Stimulated activated CD8-positive, alpha-beta memory T cell treated with anti-CD3 and anti-CD28 coated beads, Interleukin-12 subunit alpha, Interleukin-12 subunit beta, amount 100 ng/mL, for 1 hour (primary cell): ENCODE measurements at regions not wholly inside any gene's neighbourhood (a gene's known extent, or its start where the extent isn't known, plus 50 kb on each side); places are given as distances from the start of the nearest gene placed in this dataset.

Experiments
- DNase-seq: peaks from one replicate; pipeline ENCODE4 v3.0.0-alpha.2; 2020; ENCODE audit warnings: low read depth

- DNase-seq, result no peak
Observed at GRCh38 chr15:39451871-39452270, 129.0 kb upstream of the THBS1 start.

GRCh38 chr15:39453620-39454019 lies 127.3 kb upstream of the THBS1 start:
- no peak for DNase-seq

GRCh38 chr15:39454189-39454986 lies 126.5 kb upstream of the THBS1 start:
- DNase-seq, result no peak

GRCh38 chr15:39455471-39455991 lies 125.3 kb upstream of the THBS1 start:
- DNase-seq, result no peak

GRCh38 chr15:39456159-39456558 lies 124.7 kb upstream of the THBS1 start:
- DNase-seq, result no peak

- no peak for DNase-seq
Observed at GRCh38 chr15:39456582-39457330, 124.1 kb upstream of the THBS1 start.

GRCh38 chr15:39458131-39458530 lies 122.7 kb upstream of the THBS1 start:
- DNase-seq, result no peak

- no peak for DNase-seq
Observed at GRCh38 chr15:39459548-39459947, 121.3 kb upstream of the THBS1 start.

- no peak for DNase-seq
Observed at GRCh38 chr15:39460748-39461147, 120.1 kb upstream of the THBS1 start.

- DNase-seq, result no peak
Observed at GRCh38 chr15:39461536-39462130, 119.2 kb upstream of the THBS1 start.

GRCh38 chr15:39462691-39463090 lies 118.2 kb upstream of the THBS1 start:
- no peak for DNase-seq

- DNase-seq, result no peak
Observed at GRCh38 chr15:39465843-39466749, 114.8 kb upstream of the THBS1 start.

- no peak for DNase-seq
Observed at GRCh38 chr15:39466750-39467105, 114.2 kb upstream of the THBS1 start.

- DNase-seq, result no peak
Observed at GRCh38 chr15:39468331-39468730, 112.5 kb upstream of the THBS1 start.

- no peak for DNase-seq
Observed at GRCh38 chr15:39468828-39469227, 112.1 kb upstream of the THBS1 start.

GRCh38 chr15:39471785-39472574 lies 108.9 kb upstream of the THBS1 start:
- DNase-seq, result no peak

GRCh38 chr15:39472621-39473297 lies 108.1 kb upstream of the THBS1 start:
- DNase-seq, result no peak

- DNase-seq, result no peak
Observed at GRCh38 chr15:39473298-39473947, 107.5 kb upstream of the THBS1 start.

GRCh38 chr15:39474657-39475056 lies 106.2 kb upstream of the THBS1 start:
- DNase-seq, result no peak

GRCh38 chr15:39478996-39479395 lies 101.9 kb upstream of the THBS1 start:
- no peak for DNase-seq
